Naive thymus-derived CD4-positive, alpha-beta T cell (primary cell): ENCODE measurements at regions not wholly inside any gene's neighbourhood (a gene's known extent, or its start where the extent isn't known, plus 50 kb on each side); places are given as distances from the start of the nearest gene placed in this dataset.
A peak's percentile ranks its signal among the peaks of the same experiment; 100 is the strongest.

Experiments used
- ATAC-seq: fragments of 150-1000 bp; cut with Tn5 transposase; 2 replicates; pipeline ENCODE4 v1.10.0; 2021; ENCODE audit warnings: mild to moderate bottlenecking, moderate library complexity
- CTCF ChIA-PET: fragments of 350-600 bp; sonication (Branson Sonifier 250); formaldehyde crosslinking; loops from one replicate; lab custom pipeline; 2021; ENCODE audit warnings: antibody characterized with exemption; lab: Charles Lee
- POLR2A ChIA-PET: fragments of 350-600 bp; sonication (Branson Sonifier 250); formaldehyde crosslinking; loops from one replicate; lab custom pipeline; 2021; ENCODE audit warnings: antibody characterized with exemption, inconsistent platforms; lab: Charles Lee
- DNase-seq, 9 donors: peaks; one replicate each; pipeline versions ENCODE4 v3.0.0 to v3.0.0-alpha.2; 2020 to 2022; ENCODE audit warnings: mixed read lengths in 1 of 9
- H3K27ac ChIP-seq: one replicate; pipeline ENCODE4 v1.7.0; 2013; ENCODE audit warnings: mild to moderate bottlenecking, low read depth, low read length, moderate library complexity
- H3K27me3 ChIP-seq, 2 donors: one replicate each; pipeline ENCODE4 v1.7.0; 2013; ENCODE audit warnings: low read length in 2 of 2, mild to moderate bottlenecking in 2 of 2, moderate library complexity in 2 of 2; ENCODE audit not compliant: control insufficient read depth in 2 of 2, insufficient read depth in 2 of 2
- H3K36me3 ChIP-seq, 3 experiments: 1 replicate in 2 of 3; 2 replicates in 1 of 3; pipeline ENCODE4 v1.7.0; 2013; ENCODE audit warnings: low read length in 3 of 3, mild to moderate bottlenecking in 3 of 3, moderate library complexity in 1 of 3; ENCODE audit not compliant: insufficient read depth in 3 of 3, control insufficient read depth in 2 of 3
- H3K4me1 ChIP-seq, 2 donors: one replicate each; pipeline ENCODE4 v1.7.0; 2013; ENCODE audit warnings: low read length in 2 of 2, mild to moderate bottlenecking in 2 of 2, moderate library complexity in 1 of 2; ENCODE audit not compliant: control insufficient read depth in 2 of 2, insufficient read depth in 2 of 2
- H3K4me3 ChIP-seq: 2 replicates; pipeline ENCODE4 v1.7.0; 2013; ENCODE audit warnings: mild to moderate bottlenecking, low read length
- H3K9me3 ChIP-seq, 3 experiments: 1 replicate in 2 of 3; 2 replicates in 1 of 3; pipeline ENCODE4 v1.7.0; 2013; ENCODE audit warnings: low read length in 3 of 3; ENCODE audit not compliant: control insufficient read depth in 2 of 3
- H3K27ac Mint-ChIP-seq, 9 donors: one replicate each; pipeline ENCODE4 v1.8.0; 2020 to 2022; ENCODE audit warnings: mixed read lengths in 9 of 9, mild to moderate bottlenecking in 8 of 9, moderate library complexity in 5 of 9, inconsistent platforms in 2 of 9
- H3K27me3 Mint-ChIP-seq, 5 donors: one replicate each; pipeline ENCODE4 v1.8.0; 2021 to 2022; ENCODE audit warnings: mixed read lengths in 5 of 5, mild to moderate bottlenecking in 1 of 5
- H3K36me3 Mint-ChIP-seq, 5 donors: one replicate each; pipeline ENCODE4 v1.8.0; 2020 to 2022; ENCODE audit warnings: mixed read lengths in 5 of 5, mild to moderate bottlenecking in 3 of 5, inconsistent platforms in 1 of 5
- H3K4me1 Mint-ChIP-seq, 7 donors: one replicate each; pipeline ENCODE4 v1.8.0; 2020 to 2022; ENCODE audit warnings: mixed read lengths in 7 of 7, mild to moderate bottlenecking in 3 of 7, inconsistent platforms in 1 of 7
- H3K4me3 Mint-ChIP-seq, 10 donors: one replicate each; pipeline ENCODE4 v1.8.0; 2020 to 2022; ENCODE audit warnings: mild to moderate bottlenecking in 10 of 10, mixed read lengths in 10 of 10, moderate library complexity in 6 of 10, inconsistent platforms in 2 of 10
- H3K9me3 Mint-ChIP-seq, 11 donors: one replicate each; pipeline ENCODE4 v1.8.0; 2020 to 2022; ENCODE audit warnings: mixed read lengths in 11 of 11, mild to moderate bottlenecking in 4 of 11, inconsistent platforms in 1 of 11, moderate library complexity in 1 of 11
- intact Hi-C, 2 donors: fragments of 100-400 bp; cut with micrococcal nuclease; formaldehyde crosslinking; loops; one replicate each; pipeline ENCODE4 v1.15.1; 2023

GRCh38 chr14:58875613-58876012 lies 237.9 kb downstream of the DACT1 start:
- no peaks in the 10 kb centered on the region for H3K9me3 Mint-ChIP-seq
- no peak for ATAC-seq
- no peaks in the 10 kb centered on the region for H3K36me3 ChIP-seq
- ChIA-PET POLR2A (no interaction called here), CTCF (no interaction called here)
- no peaks in the 10 kb centered on the region for H3K4me1 ChIP-seq
- no peak overlapping the region for H3K4me3 ChIP-seq
- intact Hi-C loops: no loop called here
- H3K27ac Mint-ChIP-seq: peak overlapping the region in 1 of 9 donors; percentile 33
- no peaks in the 10 kb centered on the region for H3K27me3 ChIP-seq
- H3K9me3 ChIP-seq: no peaks in the 10 kb centered on the region
- DNase-seq: no peak
- no peak overlapping the region for H3K27ac ChIP-seq
- H3K36me3 Mint-ChIP-seq: no peaks in the 10 kb centered on the region
- no peak overlapping the region for H3K4me3 Mint-ChIP-seq
- peaks cover 0 to 5% (median 0%) of the 10 kb centered on the region in 5 donors for H3K27me3 Mint-ChIP-seq
- no peaks in the 10 kb centered on the region for H3K4me1 Mint-ChIP-seq

- ChIA-PET CTCF (interaction anchor here (0.6 to 0.8 kb wide), 2 partner anchors 13 to 127 kb away, joined by 3 read pairs; no protein-coding TSS in a partner anchor), POLR2A (no interaction called here)
- no peaks in the 10 kb centered on the region for H3K4me1 Mint-ChIP-seq
- H3K9me3 Mint-ChIP-seq: no peaks in the 10 kb centered on the region
- H3K4me1 ChIP-seq: no peaks in the 10 kb centered on the region
- H3K27me3 ChIP-seq: no peaks in the 10 kb centered on the region
- ATAC-seq (no peak), DNase-seq (no peak)
- no peaks in the 10 kb centered on the region for H3K36me3 Mint-ChIP-seq
- H3K27ac Mint-ChIP-seq: no peak overlapping the region
- H3K27ac ChIP-seq: no peak overlapping the region
- H3K27me3 Mint-ChIP-seq: peaks cover 0 to 1% (median 0%) of the 10 kb centered on the region in 5 donors
- intact Hi-C loops: no loop called here
- no peak overlapping the region for H3K4me3 ChIP-seq
- no peaks in the 10 kb centered on the region for H3K36me3 ChIP-seq
- H3K9me3 ChIP-seq: no peaks in the 10 kb centered on the region
- no peak overlapping the region for H3K4me3 Mint-ChIP-seq
Observed at GRCh38 chr14:58876608-58877007, 238.8 kb downstream of the DACT1 start.

GRCh38 chr14:58878439-58879139 lies 240.8 kb downstream of the DACT1 start:
- Histone ChIP-seq H3K4me1 (no peaks in the 10 kb centered on the region), H3K27me3 (no peaks in the 10 kb centered on the region), H3K27ac (no peak overlapping the region), H3K9me3 (no peaks in the 10 kb centered on the region), H3K36me3 (no peaks in the 10 kb centered on the region), H3K4me3 (no peak overlapping the region)
- intact Hi-C loops: no loop called here
- Mint-ChIP-seq H3K9me3 (no peaks in the 10 kb centered on the region), H3K4me3 (no peak overlapping the region), H3K27ac (peak overlapping the region in 1 of 9 donors; percentile 2), H3K27me3 (no peaks in the 10 kb centered on the region), H3K4me1 (no peaks in the 10 kb centered on the region), H3K36me3 (no peaks in the 10 kb centered on the region)
- DNase-seq: no peak
- CTCF ChIA-PET: no interaction called here
- POLR2A ChIA-PET: no interaction called here
- ATAC-seq: no peak

GRCh38 chr14:58881433-58881832 lies 243.7 kb downstream of the DACT1 start:
- H3K9me3 Mint-ChIP-seq: peaks cover 0 to 2% (median 0%) of the 10 kb centered on the region in 11 donors
- no peak overlapping the region for H3K4me3 Mint-ChIP-seq
- H3K27me3 ChIP-seq: no peaks in the 10 kb centered on the region
- no peaks in the 10 kb centered on the region for H3K27me3 Mint-ChIP-seq
- POLR2A ChIA-PET: no interaction called here
- DNase-seq (no peak), ATAC-seq (no peak)
- H3K4me1 Mint-ChIP-seq: no peaks in the 10 kb centered on the region
- no peaks in the 10 kb centered on the region for H3K4me1 ChIP-seq
- no peak overlapping the region for H3K27ac ChIP-seq
- no peak overlapping the region for H3K4me3 ChIP-seq
- H3K36me3 Mint-ChIP-seq: no peaks in the 10 kb centered on the region
- no peaks in the 10 kb centered on the region for H3K36me3 ChIP-seq
- no peak overlapping the region for H3K27ac Mint-ChIP-seq
- intact Hi-C loops: no loop called here
- CTCF ChIA-PET: interaction anchor here (0.6 kb wide), 1 partner anchor 652 kb away, joined by 3 read pairs; no protein-coding TSS in a partner anchor
- H3K9me3 ChIP-seq: no peaks in the 10 kb centered on the region

GRCh38 chr14:58882577-58883018 lies 244.8 kb downstream of the DACT1 start:
- Mint-ChIP-seq H3K4me1 (no peaks in the 10 kb centered on the region), H3K4me3 (no peak overlapping the region), H3K9me3 (peaks cover 0 to 2% (median 0%) of the 10 kb centered on the region in 11 donors), H3K27ac (no peak overlapping the region), H3K36me3 (no peaks in the 10 kb centered on the region), H3K27me3 (peaks cover 0 to 5% (median 0%) of the 10 kb centered on the region in 5 donors)
- no peak overlapping the region for H3K27ac ChIP-seq
- H3K4me1 ChIP-seq: no peaks in the 10 kb centered on the region
- ChIA-PET POLR2A (no interaction called here), CTCF (no interaction called here)
- no peaks in the 10 kb centered on the region for H3K27me3 ChIP-seq
- ATAC-seq (no peak), DNase-seq (no peak)
- intact Hi-C loops: no loop called here
- no peak overlapping the region for H3K4me3 ChIP-seq
- H3K9me3 ChIP-seq: no peaks in the 10 kb centered on the region
- H3K36me3 ChIP-seq: no peaks in the 10 kb centered on the region

GRCh38 chr14:58884442-58884841 lies 246.7 kb downstream of the DACT1 start:
- Histone ChIP-seq H3K27ac (no peak overlapping the region), H3K36me3 (no peaks in the 10 kb centered on the region), H3K27me3 (no peaks in the 10 kb centered on the region), H3K4me3 (no peak overlapping the region), H3K9me3 (no peaks in the 10 kb centered on the region), H3K4me1 (no peaks in the 10 kb centered on the region)
- ATAC-seq: no peak
- no peaks in the 10 kb centered on the region for H3K36me3 Mint-ChIP-seq
- DNase-seq: no peak
- no peak overlapping the region for H3K27ac Mint-ChIP-seq
- H3K27me3 Mint-ChIP-seq: peaks cover 0 to 5% (median 0%) of the 10 kb centered on the region in 5 donors
- H3K9me3 Mint-ChIP-seq: peaks cover 0 to 2% (median 0%) of the 10 kb centered on the region in 11 donors
- no peak overlapping the region for H3K4me3 Mint-ChIP-seq
- POLR2A ChIA-PET: no interaction called here
- no peaks in the 10 kb centered on the region for H3K4me1 Mint-ChIP-seq
- CTCF ChIA-PET: no interaction called here
- intact Hi-C loops: no loop called here

- Histone ChIP-seq H3K36me3 (no peaks in the 10 kb centered on the region), H3K27me3 (no peaks in the 10 kb centered on the region), H3K4me3 (no peak overlapping the region), H3K27ac (no peak overlapping the region), H3K4me1 (no peaks in the 10 kb centered on the region), H3K9me3 (no peaks in the 10 kb centered on the region)
- H3K36me3 Mint-ChIP-seq: no peaks in the 10 kb centered on the region
- H3K4me1 Mint-ChIP-seq: no peaks in the 10 kb centered on the region
- CTCF ChIA-PET: no interaction called here
- intact Hi-C loops: no loop called here
- ATAC-seq (no peak), DNase-seq (no peak)
- no peak overlapping the region for H3K27ac Mint-ChIP-seq
- H3K4me3 Mint-ChIP-seq: no peak overlapping the region
- POLR2A ChIA-PET: no interaction called here
- H3K9me3 Mint-ChIP-seq: peaks cover 0 to 4% (median 0%) of the 10 kb centered on the region in 11 donors
- peaks cover 0 to 6% (median 3%) of the 10 kb centered on the region in 5 donors for H3K27me3 Mint-ChIP-seq
Observed at GRCh38 chr14:58887931-58888330, 250.2 kb downstream of the DACT1 start.
